ENCODE measurements at regions not wholly inside any gene's neighbourhood (a gene's known extent, or its start where the extent isn't known, plus 50 kb on each side); places are given as distances from the start of the nearest gene placed in this dataset.

GRCh38 chr6:12506159-12506558 is 210.4 kb upstream of the PHACTR1 start:
- no peaks in the 10 kb centered on the region for H3K27me3 ChIP-seq (ENCODE audit: control insufficient read depth, extremely low read depth, insufficient read depth, low read length)
- H3K9ac ChIP-seq (ENCODE audit: control insufficient read depth, extremely low read depth, insufficient read depth, low read length) = no peak overlapping the region
- FAIRE-seq = peak; percentile 55
- H2AFZ ChIP-seq (ENCODE audit: control insufficient read depth, low read length) = no peak overlapping the region
- H4K20me1 ChIP-seq (ENCODE audit: control insufficient read depth, extremely low read depth, insufficient read depth, low read length) = no peaks in the 10 kb centered on the region
- TF ChIP-seq CTCF (optimal IDR thresholded peaks at IDR 0.05 in 1 of 3, IDR thresholded peaks at IDR 0.05 in 1 of 3, conservative IDR thresholded peaks at IDR 0.05 in 1 of 3; ENCODE audit: extremely low read depth in 1 of 3, insufficient read depth in 2 of 3, low read length in 3 of 3) (no peak), EZH2 (IDR thresholded peaks at IDR 0.05; ENCODE audit: low read length) (no peak)
- no peaks in the 10 kb centered on the region for H3K36me3 ChIP-seq (ENCODE audit: control insufficient read depth in 2 of 2, extremely low read depth in 1 of 2, insufficient read depth in 2 of 2, low read length in 2 of 2)
- no peak overlapping the region for H3K27ac ChIP-seq (ENCODE audit: control insufficient read depth, insufficient read depth, low read length)
- dilution Hi-C loops (cut with MboI; ENCODE audit: extremely low pct_ligation_motif_present, low sequenced_read_pairs) = no loop called here
- no peaks in the 10 kb centered on the region for H3K79me2 ChIP-seq (ENCODE audit: control insufficient read depth, insufficient read depth, low read length)
- DNase-seq (ENCODE audit: low read depth, low spot score) = no peak
- H3K4me1 ChIP-seq (ENCODE audit: control insufficient read depth, extremely low read depth, insufficient read depth, low read length) = peaks cover 13% of the 10 kb centered on the region
- no peaks in the 10 kb centered on the region for H3K9me3 ChIP-seq (ENCODE audit: control insufficient read depth, low read depth, low read length)
- H3K4me3 ChIP-seq (ENCODE audit: control insufficient read depth in 2 of 3, extremely low read depth in 1 of 3, insufficient read depth in 2 of 3, low read depth in 1 of 3, low read length in 3 of 3) = no peak overlapping the region
- H3K4me2 ChIP-seq (ENCODE audit: control insufficient read depth, extremely low read depth, insufficient read depth, low read depth, low read length) = peak overlapping the region; percentile 13
- no peaks in the 10 kb centered on the region for H3K9me1 ChIP-seq (ENCODE audit: control insufficient read depth, extremely low read depth, insufficient read depth, low read length)

- no peak overlapping the region for H3K27ac ChIP-seq (ENCODE audit: control insufficient read depth, insufficient read depth, low read length)
- no peaks in the 10 kb centered on the region for H3K9me3 ChIP-seq (ENCODE audit: control insufficient read depth, low read depth, low read length)
- no peak for DNase-seq (ENCODE audit: low read depth, low spot score)
- no peak overlapping the region for H3K4me3 ChIP-seq (ENCODE audit: control insufficient read depth in 2 of 3, extremely low read depth in 1 of 3, insufficient read depth in 2 of 3, low read depth in 1 of 3, low read length in 3 of 3)
- H3K79me2 ChIP-seq (ENCODE audit: control insufficient read depth, insufficient read depth, low read length) = no peaks in the 10 kb centered on the region
- dilution Hi-C loops (cut with MboI; ENCODE audit: extremely low pct_ligation_motif_present, low sequenced_read_pairs) = no loop called here
- H4K20me1 ChIP-seq (ENCODE audit: control insufficient read depth, extremely low read depth, insufficient read depth, low read length) = no peaks in the 10 kb centered on the region
- H3K9me1 ChIP-seq (ENCODE audit: control insufficient read depth, extremely low read depth, insufficient read depth, low read length) = no peaks in the 10 kb centered on the region
- no peak overlapping the region for H2AFZ ChIP-seq (ENCODE audit: control insufficient read depth, low read length)
- H3K9ac ChIP-seq (ENCODE audit: control insufficient read depth, extremely low read depth, insufficient read depth, low read length) = no peak overlapping the region
- peaks cover 13% of the 10 kb centered on the region for H3K4me1 ChIP-seq (ENCODE audit: control insufficient read depth, extremely low read depth, insufficient read depth, low read length)
- no peak overlapping the region for H3K4me2 ChIP-seq (ENCODE audit: control insufficient read depth, extremely low read depth, insufficient read depth, low read depth, low read length)
- no peaks in the 10 kb centered on the region for H3K36me3 ChIP-seq (ENCODE audit: control insufficient read depth in 2 of 2, extremely low read depth in 1 of 2, insufficient read depth in 2 of 2, low read length in 2 of 2)
- no peaks in the 10 kb centered on the region for H3K27me3 ChIP-seq (ENCODE audit: control insufficient read depth, extremely low read depth, insufficient read depth, low read length)
- FAIRE-seq = no peak
- no peak for TF ChIP-seq CTCF (optimal IDR thresholded peaks at IDR 0.05 in 1 of 3, IDR thresholded peaks at IDR 0.05 in 1 of 3, conservative IDR thresholded peaks at IDR 0.05 in 1 of 3; ENCODE audit: extremely low read depth in 1 of 3, insufficient read depth in 2 of 3, low read length in 3 of 3)
- TF ChIP-seq EZH2 (IDR thresholded peaks at IDR 0.05; ENCODE audit: low read length) = no peak
Measured at GRCh38 chr6:12507636-12508035, 208.9 kb upstream of the PHACTR1 start.
